ENCODE measurements at regions not wholly inside any gene's neighbourhood (a gene's known extent, or its start where the extent isn't known, plus 50 kb on each side); places are given as distances from the start of the nearest gene placed in this dataset.

DNA sequence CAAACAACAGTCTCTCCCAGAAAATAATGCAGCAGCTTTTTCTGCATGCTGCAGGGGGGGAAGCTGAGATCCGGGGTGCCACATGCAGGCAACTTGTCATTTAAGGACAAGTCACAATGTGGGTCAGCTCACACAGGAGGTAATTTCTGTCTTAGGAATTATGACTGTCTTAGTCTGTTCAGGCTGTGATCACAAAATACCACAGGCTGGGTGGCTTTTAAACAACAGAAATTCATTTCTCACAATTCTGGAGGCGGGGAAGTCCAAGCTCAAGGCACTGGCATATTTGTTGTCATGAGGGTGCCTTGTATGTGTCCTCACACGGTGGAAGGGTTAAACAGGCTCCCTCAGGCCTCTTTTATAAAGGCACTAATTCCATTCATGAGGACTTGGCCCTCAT lies 127.7 kb downstream of the DIRAS2 start:
- H3K9me3 ChIP-seq (ENCODE audit: low read length): no peaks in the 10 kb centered on the region
- TF ChIP-seq, protein P1, sequence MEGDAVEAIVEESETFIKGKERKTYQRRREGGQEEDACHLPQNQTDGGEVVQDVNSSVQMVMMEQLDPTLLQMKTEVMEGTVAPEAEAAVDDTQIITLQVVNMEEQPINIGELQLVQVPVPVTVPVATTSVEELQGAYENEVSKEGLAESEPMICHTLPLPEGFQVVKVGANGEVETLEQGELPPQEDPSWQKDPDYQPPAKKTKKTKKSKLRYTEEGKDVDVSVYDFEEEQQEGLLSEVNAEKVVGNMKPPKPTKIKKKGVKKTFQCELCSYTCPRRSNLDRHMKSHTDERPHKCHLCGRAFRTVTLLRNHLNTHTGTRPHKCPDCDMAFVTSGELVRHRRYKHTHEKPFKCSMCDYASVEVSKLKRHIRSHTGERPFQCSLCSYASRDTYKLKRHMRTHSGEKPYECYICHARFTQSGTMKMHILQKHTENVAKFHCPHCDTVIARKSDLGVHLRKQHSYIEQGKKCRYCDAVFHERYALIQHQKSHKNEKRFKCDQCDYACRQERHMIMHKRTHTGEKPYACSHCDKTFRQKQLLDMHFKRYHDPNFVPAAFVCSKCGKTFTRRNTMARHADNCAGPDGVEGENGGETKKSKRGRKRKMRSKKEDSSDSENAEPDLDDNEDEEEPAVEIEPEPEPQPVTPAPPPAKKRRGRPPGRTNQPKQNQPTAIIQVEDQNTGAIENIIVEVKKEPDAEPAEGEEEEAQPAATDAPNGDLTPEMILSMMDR (IDR thresholded peaks at IDR 0.05; ENCODE audit: low read length): no peak
- TF ChIP-seq EZH2 (IDR thresholded peaks at IDR 0.05; ENCODE audit: borderline replicate concordance, low read length): no peak
- no peaks in the 10 kb centered on the region for H3K9me2 ChIP-seq (ENCODE audit: low read depth, low read length)
- no peaks in the 10 kb centered on the region for H3K4me1 ChIP-seq (ENCODE audit: insufficient read depth, low read length, severe bottlenecking)
- H3K27ac ChIP-seq (ENCODE audit: low read depth, low read length, poor library complexity, severe bottlenecking): no peak overlapping the region
- H3F3A ChIP-seq (ENCODE audit: insufficient read depth, low read length): no peaks in the 10 kb centered on the region
- H3K36me3 ChIP-seq (ENCODE audit: insufficient read depth, low read length): no peaks in the 10 kb centered on the region
- H4K20me1 ChIP-seq (ENCODE audit: insufficient read depth, low read length): no peaks in the 10 kb centered on the region
- no peaks in the 10 kb centered on the region for H3K79me2 ChIP-seq (ENCODE audit: insufficient read depth, low read length)
- H3K27me3 ChIP-seq (ENCODE audit: insufficient read depth, low read length): 0 out of 2 replicates have a peak, but pooled peaks cover 3% of the 10 kb centered on the region
- H3K9ac ChIP-seq (ENCODE audit: low read length): no peak overlapping the region
- H2AFZ ChIP-seq (ENCODE audit: low read length): no peak overlapping the region
- no peak overlapping the region for H3K4me3 ChIP-seq (ENCODE audit: low read depth, low read length, poor library complexity, severe bottlenecking)
- H3K4me2 ChIP-seq (ENCODE audit: low read length): no peak overlapping the region

DNA sequence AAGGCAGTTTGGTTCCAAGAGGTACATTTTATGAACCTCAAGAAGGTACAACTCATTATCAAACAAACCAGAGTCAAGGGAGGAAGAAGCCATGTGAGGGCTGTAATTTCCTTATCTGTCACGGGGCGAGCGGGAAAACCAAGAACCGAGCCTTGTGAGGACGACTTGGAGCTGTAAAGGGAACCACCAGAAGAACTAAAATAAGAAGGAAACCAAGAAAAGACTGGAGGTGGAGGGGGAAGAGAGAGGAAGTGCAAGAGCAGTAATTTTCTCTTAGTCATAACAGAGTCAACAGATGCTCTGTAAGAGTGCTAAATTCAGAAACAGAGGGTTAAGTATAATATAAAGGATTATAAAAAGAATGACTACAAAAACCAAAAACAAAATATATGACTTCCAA lies 127.1 kb downstream of the DIRAS2 start:
- H3K27ac ChIP-seq (ENCODE audit: low read depth, low read length, poor library complexity, severe bottlenecking): no peak overlapping the region
- H3K9me2 ChIP-seq (ENCODE audit: low read depth, low read length): no peaks in the 10 kb centered on the region
- H3K9me3 ChIP-seq (ENCODE audit: low read length): no peaks in the 10 kb centered on the region
- H3K27me3 ChIP-seq (ENCODE audit: insufficient read depth, low read length): 0 out of 2 replicates have a peak, but pooled peaks cover 3% of the 10 kb centered on the region
- H3K79me2 ChIP-seq (ENCODE audit: insufficient read depth, low read length): no peaks in the 10 kb centered on the region
- H3F3A ChIP-seq (ENCODE audit: insufficient read depth, low read length): no peaks in the 10 kb centered on the region
- H3K36me3 ChIP-seq (ENCODE audit: insufficient read depth, low read length): no peaks in the 10 kb centered on the region
- no peak overlapping the region for H3K4me2 ChIP-seq (ENCODE audit: low read length)
- H2AFZ ChIP-seq (ENCODE audit: low read length): no peak overlapping the region
- no peak overlapping the region for H3K4me3 ChIP-seq (ENCODE audit: low read depth, low read length, poor library complexity, severe bottlenecking)
- TF ChIP-seq EZH2 (IDR thresholded peaks at IDR 0.05; ENCODE audit: borderline replicate concordance, low read length): no peak
- TF ChIP-seq, protein P1 (IDR thresholded peaks at IDR 0.05; ENCODE audit: low read length): no peak
- no peaks in the 10 kb centered on the region for H4K20me1 ChIP-seq (ENCODE audit: insufficient read depth, low read length)
- H3K4me1 ChIP-seq (ENCODE audit: insufficient read depth, low read length, severe bottlenecking): no peaks in the 10 kb centered on the region
- H3K9ac ChIP-seq (ENCODE audit: low read length): no peak overlapping the region

DNA sequence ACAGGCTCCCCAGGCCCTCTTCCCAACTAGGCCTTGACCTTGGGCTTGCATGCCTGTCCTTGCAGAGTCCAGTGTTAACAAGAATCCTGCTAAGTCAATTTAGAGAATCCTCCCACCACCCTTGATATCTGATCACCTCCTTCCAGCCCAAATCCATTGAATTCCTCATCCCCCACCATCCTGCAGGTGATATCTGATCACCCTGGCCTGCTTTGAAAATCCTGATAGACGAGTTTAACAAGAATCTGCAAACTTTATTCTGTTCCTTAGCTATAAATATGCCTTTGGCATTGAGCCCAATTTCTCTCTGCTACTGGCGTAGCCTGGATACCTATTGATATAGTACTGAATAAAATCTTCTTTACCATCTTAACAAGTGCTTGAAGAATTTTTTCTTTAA lies 125.5 kb downstream of the DIRAS2 start:
- Histone ChIP-seq H3K27me3 (ENCODE audit: insufficient read depth, low read length) (0 out of 2 replicates have a peak, but pooled peaks cover 3% of the 10 kb centered on the region), H3K4me3 (ENCODE audit: low read depth, low read length, poor library complexity, severe bottlenecking) (no peak overlapping the region), H2AFZ (ENCODE audit: low read length) (no peak overlapping the region), H3K79me2 (ENCODE audit: insufficient read depth, low read length) (no peaks in the 10 kb centered on the region), H3K9me2 (ENCODE audit: low read depth, low read length) (no peaks in the 10 kb centered on the region), H3K9me3 (ENCODE audit: low read length) (no peaks in the 10 kb centered on the region), H3K27ac (ENCODE audit: low read depth, low read length, poor library complexity, severe bottlenecking) (no peak overlapping the region), H3F3A (ENCODE audit: insufficient read depth, low read length) (no peaks in the 10 kb centered on the region), H3K36me3 (ENCODE audit: insufficient read depth, low read length) (no peaks in the 10 kb centered on the region), H4K20me1 (ENCODE audit: insufficient read depth, low read length) (no peaks in the 10 kb centered on the region), H3K4me2 (ENCODE audit: low read length) (no peak overlapping the region), H3K9ac (ENCODE audit: low read length) (no peak overlapping the region), H3K4me1 (ENCODE audit: insufficient read depth, low read length, severe bottlenecking) (no peaks in the 10 kb centered on the region)
- TF ChIP-seq, protein P1 (IDR thresholded peaks at IDR 0.05; ENCODE audit: low read length): no peak
- TF ChIP-seq EZH2 (IDR thresholded peaks at IDR 0.05; ENCODE audit: borderline replicate concordance, low read length): no peak

All from OCI-LY1 (cell line).